Caco-2 (cell line): ENCODE measurements at regions not wholly inside any gene's neighbourhood (a gene's known extent, or its start where the extent isn't known, plus 50 kb on each side); places are given as distances from the start of the nearest gene placed in this dataset.

ENCODE experiments used
- BruUV-seq: library from RNA; stranded (reverse); fragments of 400-500 nt; replicated peaks from 2 replicates; lab custom pipeline; 2021; lab: Mats Ljungman, UMichigan
- CTCF ChIA-PET: fragments of 300-600 bp; sonication (Branson Sonifier 250); formaldehyde crosslinking; loops from one replicate; lab custom pipeline; 2022; ENCODE audit warnings: antibody characterized with exemption; lab: Charles Lee
- POLR2A ChIA-PET: fragments of 300-600 bp; sonication (Branson Sonifier 250); formaldehyde crosslinking; loops from one replicate; lab custom pipeline; 2022; ENCODE audit warnings: antibody characterized with exemption; lab: Charles Lee
- DNase-seq, 2 experiments: peaks; one replicate each; pipeline versions ENCODE4 v3.0.0 to v3.0.0-alpha.2; 2020 to 2022
- H3K27me3 ChIP-seq: replicated peaks from 2 replicates; pipeline ENCODE4 v1.6.0; 2011; ENCODE audit warnings: low read length; ENCODE audit not compliant: control insufficient read depth, insufficient read depth
- H3K36me3 ChIP-seq: 2 replicates; pipeline ENCODE4 v1.5.1; 2011; ENCODE audit warnings: low read length; ENCODE audit not compliant: control insufficient read depth, insufficient read depth
- H3K4me1 ChIP-seq: fragments of 250-450 bp; sonication (Bioruptor Pico); 2 replicates; pipeline ENCODE4 v1.5.1; 2020; ENCODE audit warnings: mild to moderate bottlenecking
- H3K4me3 ChIP-seq: 2 replicates; pipeline ENCODE4 v1.5.1; 2011; ENCODE audit warnings: low read depth, mild to moderate bottlenecking, control low read depth, low read length
- H3K9me3 ChIP-seq: fragments of 250-450 bp; sonication (Bioruptor Pico); 2 replicates; pipeline ENCODE4 v1.5.1; 2020; ENCODE audit warnings: mild to moderate bottlenecking, moderate library complexity
- H3K27ac Mint-ChIP-seq: one replicate; pipeline ENCODE4 v1.8.0; 2022; ENCODE audit warnings: mixed read lengths; ENCODE audit not compliant: unreplicated experiment
- H3K27me3 Mint-ChIP-seq: one replicate; pipeline ENCODE4 v1.8.0; 2022; ENCODE audit warnings: mixed read lengths; ENCODE audit not compliant: insufficient read depth, unreplicated experiment
- H3K36me3 Mint-ChIP-seq: one replicate; pipeline ENCODE4 v1.8.0; 2022; ENCODE audit warnings: mild to moderate bottlenecking, mixed read lengths; ENCODE audit not compliant: insufficient read depth, unreplicated experiment
- H3K4me1 Mint-ChIP-seq: one replicate; pipeline ENCODE4 v1.8.0; 2022; ENCODE audit warnings: low read depth, mixed read lengths; ENCODE audit not compliant: unreplicated experiment
- H3K4me3 Mint-ChIP-seq: one replicate; pipeline ENCODE4 v1.8.0; 2022; ENCODE audit warnings: mild to moderate bottlenecking, moderate library complexity, mixed read lengths; ENCODE audit not compliant: unreplicated experiment
- H3K9me3 Mint-ChIP-seq: one replicate; pipeline ENCODE4 v1.8.0; 2022; ENCODE audit warnings: mixed read lengths; ENCODE audit not compliant: unreplicated experiment
- intact Hi-C: fragments of 100-400 bp; cut with micrococcal nuclease; formaldehyde crosslinking; loops from one replicate; pipeline ENCODE4 v1.10.0; 2022; ENCODE audit not compliant: unreplicated experiment
- TF ChIP-seq, protein P1 (sequence below), 2 experiments: fragments of 200-600 bp in 1 of 2; IDR thresholded peaks; 1 replicate in 1 of 2; 2 replicates in 1 of 2; pipeline versions ENCODE4 v1.5.1 to v1.8.0; 2011 to 2022; ENCODE audit warnings: antibody characterized with exemption in 1 of 2, control low read depth in 1 of 2, inconsistent platforms in 1 of 2, low read depth in 1 of 2, low read length in 1 of 2, mild to moderate bottlenecking in 1 of 2, moderate library complexity in 1 of 2; ENCODE audit not compliant: insufficient read depth in 1 of 2, severe bottlenecking in 1 of 2, unreplicated experiment in 1 of 2

DNA sequence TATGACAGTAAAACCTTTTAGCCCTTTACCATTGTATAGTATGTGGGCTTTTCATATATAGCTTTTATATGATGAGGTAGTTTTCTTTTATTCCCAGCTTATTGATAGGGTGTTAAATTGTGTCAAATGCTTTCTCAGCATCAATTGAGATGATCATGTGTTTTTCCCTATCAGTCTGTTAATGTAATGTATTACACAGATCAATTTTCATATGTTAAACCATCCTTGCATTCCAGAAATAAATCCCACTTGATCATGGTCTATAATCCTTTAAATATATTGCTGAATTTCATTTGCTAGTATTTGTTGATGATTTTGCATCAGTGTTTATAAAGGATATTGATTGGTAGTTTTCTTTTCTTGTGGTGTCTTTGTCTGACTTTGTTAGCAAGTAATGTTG, 603.9 kb downstream of the TRHDE start:
- H3K4me1 ChIP-seq, result no peaks in the 10 kb centered on the region
- intact Hi-C loops, result no loop called here
- H3K27me3 ChIP-seq, result no peaks in the 10 kb centered on the region
- no peaks in the 10 kb centered on the region for H3K36me3 ChIP-seq
- DNase-seq, result no peak
- H3K27ac Mint-ChIP-seq, result no peak overlapping the region
- H3K4me3 Mint-ChIP-seq, result no peak overlapping the region
- no peaks in the 10 kb centered on the region for H3K27me3 Mint-ChIP-seq
- ChIA-PET CTCF (no interaction called here), POLR2A (no interaction called here)
- no peaks in the 10 kb centered on the region for H3K4me1 Mint-ChIP-seq
- no peak overlapping the region for H3K4me3 ChIP-seq
- H3K9me3 ChIP-seq, result peaks cover 5% of the 10 kb centered on the region; the same call in 1 of the 2 replicates
- H3K9me3 Mint-ChIP-seq, result peaks cover 17% of the 10 kb centered on the region
- no peaks in the 10 kb centered on the region for H3K36me3 Mint-ChIP-seq
- TF ChIP-seq, protein P1, sequence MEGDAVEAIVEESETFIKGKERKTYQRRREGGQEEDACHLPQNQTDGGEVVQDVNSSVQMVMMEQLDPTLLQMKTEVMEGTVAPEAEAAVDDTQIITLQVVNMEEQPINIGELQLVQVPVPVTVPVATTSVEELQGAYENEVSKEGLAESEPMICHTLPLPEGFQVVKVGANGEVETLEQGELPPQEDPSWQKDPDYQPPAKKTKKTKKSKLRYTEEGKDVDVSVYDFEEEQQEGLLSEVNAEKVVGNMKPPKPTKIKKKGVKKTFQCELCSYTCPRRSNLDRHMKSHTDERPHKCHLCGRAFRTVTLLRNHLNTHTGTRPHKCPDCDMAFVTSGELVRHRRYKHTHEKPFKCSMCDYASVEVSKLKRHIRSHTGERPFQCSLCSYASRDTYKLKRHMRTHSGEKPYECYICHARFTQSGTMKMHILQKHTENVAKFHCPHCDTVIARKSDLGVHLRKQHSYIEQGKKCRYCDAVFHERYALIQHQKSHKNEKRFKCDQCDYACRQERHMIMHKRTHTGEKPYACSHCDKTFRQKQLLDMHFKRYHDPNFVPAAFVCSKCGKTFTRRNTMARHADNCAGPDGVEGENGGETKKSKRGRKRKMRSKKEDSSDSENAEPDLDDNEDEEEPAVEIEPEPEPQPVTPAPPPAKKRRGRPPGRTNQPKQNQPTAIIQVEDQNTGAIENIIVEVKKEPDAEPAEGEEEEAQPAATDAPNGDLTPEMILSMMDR (IDR thresholded peaks at IDR 0.05; ENCODE audit: insufficient read depth in 1 of 2, low read depth in 1 of 2, low read length in 1 of 2, severe bottlenecking in 1 of 2, unreplicated experiment in 1 of 2), result no peak
- no TSS peak for BruUV-seq

DNA sequence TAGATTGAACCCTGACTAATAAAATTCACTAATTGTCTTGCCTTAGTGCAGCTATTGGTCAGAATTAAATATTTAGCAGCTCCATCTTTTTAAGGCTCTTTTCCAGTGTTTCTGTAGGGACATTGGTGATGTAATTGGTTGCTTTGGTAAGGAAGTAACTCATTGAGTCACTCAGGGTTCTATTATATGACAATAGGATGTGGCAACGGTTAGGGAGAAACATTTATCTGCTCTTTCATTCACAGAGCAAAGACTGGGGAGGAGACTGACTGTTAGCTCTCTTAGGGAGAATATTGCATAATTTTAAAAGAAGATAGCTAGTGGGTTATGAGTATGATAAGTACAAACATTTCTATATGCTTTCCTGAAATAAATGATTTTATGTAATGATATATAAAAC, 616.5 kb downstream of the TRHDE start:
- TF ChIP-seq, protein P1 (IDR thresholded peaks at IDR 0.05; ENCODE audit: insufficient read depth in 1 of 2, low read depth in 1 of 2, low read length in 1 of 2, severe bottlenecking in 1 of 2, unreplicated experiment in 1 of 2), result no peak
- no peaks in the 10 kb centered on the region for H3K4me1 ChIP-seq
- H3K36me3 ChIP-seq, result no peaks in the 10 kb centered on the region
- intact Hi-C loops, result no loop called here
- Mint-ChIP-seq H3K4me1 (no peaks in the 10 kb centered on the region), H3K27ac (no peak overlapping the region), H3K27me3 (no peaks in the 10 kb centered on the region), H3K4me3 (no peak overlapping the region), H3K36me3 (no peaks in the 10 kb centered on the region), H3K9me3 (no peaks in the 10 kb centered on the region)
- H3K4me3 ChIP-seq, result no peak overlapping the region
- no peaks in the 10 kb centered on the region for H3K27me3 ChIP-seq
- POLR2A ChIA-PET, result no interaction called here
- no peak for DNase-seq
- CTCF ChIA-PET, result no interaction called here
- no TSS peak for BruUV-seq
- no peaks in the 10 kb centered on the region for H3K9me3 ChIP-seq

DNA sequence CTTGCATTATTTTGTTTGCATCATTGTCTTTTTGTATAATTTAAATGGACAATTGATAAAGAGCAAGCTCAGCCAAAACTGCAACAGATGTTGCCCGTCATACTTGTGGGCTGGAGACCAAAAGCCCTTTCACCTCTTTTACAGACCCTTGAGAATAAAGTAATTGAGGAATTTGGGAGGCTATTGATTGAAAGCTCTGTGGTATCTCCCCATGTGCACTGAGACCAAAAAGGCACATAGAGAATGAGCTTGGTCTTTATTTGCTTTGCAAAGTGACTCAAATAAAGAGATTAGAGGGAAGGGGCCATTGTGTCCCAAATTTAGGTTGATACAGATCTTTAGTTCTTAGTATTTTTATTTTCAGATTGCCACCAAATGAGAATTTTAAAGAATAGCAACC, 617.6 kb downstream of the TRHDE start:
- H3K27me3 ChIP-seq, result no peaks in the 10 kb centered on the region
- intact Hi-C loops, result no loop called here
- no peaks in the 10 kb centered on the region for H3K36me3 ChIP-seq
- POLR2A ChIA-PET, result no interaction called here
- CTCF ChIA-PET, result no interaction called here
- no peaks in the 10 kb centered on the region for H3K9me3 Mint-ChIP-seq
- H3K4me1 Mint-ChIP-seq, result no peaks in the 10 kb centered on the region
- no peaks in the 10 kb centered on the region for H3K36me3 Mint-ChIP-seq
- H3K4me3 Mint-ChIP-seq, result no peak overlapping the region
- no peak overlapping the region for H3K4me3 ChIP-seq
- no peak overlapping the region for H3K27ac Mint-ChIP-seq
- no peaks in the 10 kb centered on the region for H3K27me3 Mint-ChIP-seq
- no TSS peak for BruUV-seq
- no peaks in the 10 kb centered on the region for H3K4me1 ChIP-seq
- H3K9me3 ChIP-seq, result no peaks in the 10 kb centered on the region
- TF ChIP-seq, protein P1 (IDR thresholded peaks at IDR 0.05; ENCODE audit: insufficient read depth in 1 of 2, low read depth in 1 of 2, low read length in 1 of 2, severe bottlenecking in 1 of 2, unreplicated experiment in 1 of 2), result no peak
- no peak for DNase-seq
